GM10266 (cell line): ENCODE measurements at regions not wholly inside any gene's neighbourhood (a gene's known extent, or its start where the extent isn't known, plus 50 kb on each side); places are given as distances from the start of the nearest gene placed in this dataset.

Experiments
- DNase-seq: peaks from one replicate; pipeline ENCODE4 v3.0.0; 2012; ENCODE audit errors: extremely low spot score
- CTCF ChIP-seq: IDR thresholded peaks from 2 replicates; pipeline ENCODE4 v1.5.1; 2012; ENCODE audit warnings: mild to moderate bottlenecking, low read depth; ENCODE audit not compliant: control insufficient read depth, insufficient read depth; ENCODE audit errors: missing control alignments

- no peak for TF ChIP-seq CTCF
Measured at GRCh38 chr6:165737396-165737795, 74.4 kb upstream of the PDE10A start.

DNA sequence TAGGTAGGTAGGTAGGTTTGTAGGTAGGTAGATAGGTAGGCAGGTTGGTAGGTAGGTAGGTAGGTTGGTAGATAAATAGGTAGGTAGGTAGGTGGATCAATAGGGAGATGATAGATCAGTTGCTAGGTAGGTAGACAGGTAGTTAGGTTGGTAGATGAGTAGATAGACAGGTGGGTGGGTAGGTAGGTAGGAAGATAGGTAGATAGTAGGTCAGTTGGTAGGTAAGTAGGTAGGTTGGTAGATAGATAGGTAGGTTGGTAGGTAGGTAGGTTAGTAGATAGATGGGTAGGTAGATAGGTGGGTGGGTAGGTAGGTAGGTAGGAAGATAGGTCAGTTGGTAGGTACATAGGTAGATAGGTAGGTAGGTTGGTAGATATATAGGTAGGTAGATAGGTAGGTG lies 72.0 kb upstream of the PDE10A start:
- TF ChIP-seq CTCF = no peak
- DNase-seq = no peak

More at GRCh38 chr6:165737396-165737795, 74.4 kb upstream of the PDE10A start:
- no peak for DNase-seq

DNA sequence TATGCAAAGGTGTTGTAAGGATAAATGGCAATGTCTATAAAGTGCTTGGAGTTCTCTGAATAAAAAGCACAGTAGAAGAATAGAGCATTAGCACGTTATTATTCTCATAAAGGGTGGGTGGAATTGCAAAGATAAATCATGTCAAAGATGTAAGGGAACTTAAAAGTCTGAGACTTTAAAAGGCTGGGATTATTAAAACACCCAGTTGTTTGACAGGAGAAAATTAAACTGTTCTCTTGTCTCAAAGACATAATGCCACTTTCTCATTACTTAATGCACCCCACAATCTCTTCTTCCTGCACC lies 70.4 kb upstream of the PDE10A start:
- DNase-seq = no peak
- TF ChIP-seq CTCF = no peak

- no peak for DNase-seq
- TF ChIP-seq CTCF = no peak
Measured at GRCh38 chr6:165732696-165733488, 69.9 kb upstream of the PDE10A start.

DNA sequence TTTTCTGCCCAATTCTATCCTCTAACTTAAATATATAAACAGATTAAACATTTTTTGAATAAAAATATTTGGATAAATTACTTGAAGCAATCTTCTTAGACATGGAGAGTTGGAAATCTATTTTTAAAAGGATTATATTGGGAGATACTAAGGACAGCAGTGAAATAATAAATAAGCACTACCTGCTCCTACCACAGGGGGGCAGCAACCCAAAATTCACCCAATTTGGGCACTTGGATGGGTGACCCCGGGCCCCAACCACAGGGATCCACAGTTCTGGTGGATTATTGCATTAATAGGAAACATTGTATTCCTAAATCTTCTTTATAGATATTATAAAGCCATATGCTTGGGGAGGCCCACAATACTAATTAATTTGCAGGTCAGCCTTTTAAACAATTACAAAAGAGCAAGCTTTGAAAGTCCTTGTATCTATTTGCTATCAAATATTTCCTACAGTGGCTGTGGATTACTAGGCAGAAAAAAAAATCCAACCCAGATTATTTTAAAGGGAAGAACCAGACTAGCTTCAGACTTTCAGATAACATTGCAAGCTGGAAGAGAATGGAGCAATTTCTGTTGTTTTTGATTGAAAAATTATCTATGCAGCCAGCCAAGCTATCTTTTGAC lies 66.4 kb upstream of the PDE10A start:
- peak; percentile 62 for DNase-seq
- peak; percentile 69 for TF ChIP-seq CTCF

DNA sequence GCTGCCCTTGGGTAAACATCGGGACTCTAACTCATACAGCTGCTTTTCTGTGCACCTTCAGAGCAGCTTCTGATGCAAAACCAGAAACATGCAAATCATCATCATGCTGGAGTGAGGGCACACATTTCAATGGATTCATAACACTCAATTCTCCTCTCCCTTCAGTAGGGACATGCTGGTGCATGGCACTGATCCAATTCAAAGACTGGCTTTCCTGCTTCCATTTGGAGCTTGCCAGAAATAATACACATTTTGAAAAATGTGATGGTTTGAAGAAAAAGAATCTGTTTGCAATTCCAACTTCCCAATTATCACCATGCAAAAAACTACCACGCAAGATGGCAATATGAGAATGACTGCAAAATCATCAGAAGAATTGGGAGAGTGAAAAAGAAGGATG lies 65.2 kb upstream of the PDE10A start:
- TF ChIP-seq CTCF = no peak
- no peak for DNase-seq

- no peak for DNase-seq
- TF ChIP-seq CTCF = no peak
Measured at GRCh38 chr6:165726965-165727381, 63.9 kb upstream of the PDE10A start.
